CMK (cell line): ENCODE measurements at regions not wholly inside any gene's neighbourhood (a gene's known extent, or its start where the extent isn't known, plus 50 kb on each side); places are given as distances from the start of the nearest gene placed in this dataset.
A peak's percentile ranks its signal among the peaks of the same experiment; 100 is the strongest.

Source experiments
- DNase-seq: peaks from one replicate; pipeline ENCODE4 v3.0.0-alpha.2; 2010; ENCODE audit warnings: low read depth

DNA sequence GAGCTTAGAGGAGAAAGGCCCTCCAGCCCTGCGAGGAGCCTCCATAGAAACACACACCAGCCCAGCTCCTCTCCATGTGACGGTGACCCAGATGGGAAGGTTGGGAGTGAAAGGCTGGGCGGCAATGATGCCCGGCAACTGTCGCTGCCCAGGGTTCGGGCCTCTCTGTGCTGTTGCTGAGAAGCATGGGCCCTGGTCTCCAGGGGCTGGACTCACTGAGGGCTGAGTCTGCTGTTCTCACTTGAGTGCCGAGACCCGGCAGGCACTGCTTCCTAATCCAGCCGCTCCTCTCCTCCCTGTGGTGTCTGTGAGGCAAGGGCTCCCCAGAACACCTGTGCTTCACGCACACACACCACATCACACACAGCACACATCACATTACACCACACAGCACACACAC lies 493.6 kb downstream of the GADD45G start:
- DNase-seq = no peak

DNA sequence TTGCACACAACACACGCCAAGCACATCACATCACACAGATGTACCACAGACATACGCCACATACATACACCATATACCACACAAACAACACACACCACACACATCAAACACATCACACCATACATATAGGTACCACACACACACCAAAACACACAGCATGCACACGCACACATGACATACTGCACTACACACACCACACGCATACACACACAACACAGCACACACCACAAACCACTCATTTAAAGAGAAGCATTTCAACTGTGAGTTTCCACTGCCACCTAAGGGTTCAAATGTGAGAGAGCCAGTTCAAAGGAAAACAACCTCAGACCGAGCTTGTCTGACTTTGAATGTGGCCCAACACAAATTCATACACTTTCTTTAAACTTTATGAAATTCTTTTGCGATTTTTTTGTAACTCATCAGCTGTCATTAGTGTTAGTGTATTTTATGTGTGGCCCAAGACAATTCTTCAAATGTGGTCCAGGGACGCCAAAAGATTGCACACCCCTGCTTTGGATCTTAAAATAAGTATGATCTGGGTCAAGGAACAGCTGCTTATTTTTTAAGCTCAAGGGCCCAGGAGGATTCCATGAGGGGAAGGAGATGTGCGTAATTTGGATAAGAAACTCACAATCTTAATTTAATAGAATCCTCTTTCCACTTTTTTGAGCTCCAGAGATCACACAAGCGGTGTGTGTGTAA lies 494.6 kb downstream of the GADD45G start:
- no peak for DNase-seq

DNA sequence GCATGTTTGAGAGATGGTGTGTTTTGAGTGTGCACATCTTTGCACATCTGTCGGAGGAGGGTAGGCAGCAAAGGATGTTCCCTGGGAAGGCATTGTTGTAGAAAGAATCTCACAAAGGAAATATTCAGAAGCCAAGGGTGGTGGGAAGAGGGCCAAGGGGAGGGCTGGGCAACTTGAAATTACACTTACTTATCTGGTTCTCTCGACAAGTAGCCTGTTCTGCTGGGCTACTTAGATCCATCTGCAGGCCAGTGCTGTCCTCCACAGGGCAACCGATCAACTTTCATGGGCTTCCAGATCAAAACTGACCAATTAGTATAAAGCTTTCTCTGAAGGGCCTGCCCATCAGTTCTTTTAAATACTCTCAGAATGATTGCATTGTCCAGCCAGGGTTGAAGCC lies 495.2 kb downstream of the GADD45G start:
- no peak for DNase-seq

DNA sequence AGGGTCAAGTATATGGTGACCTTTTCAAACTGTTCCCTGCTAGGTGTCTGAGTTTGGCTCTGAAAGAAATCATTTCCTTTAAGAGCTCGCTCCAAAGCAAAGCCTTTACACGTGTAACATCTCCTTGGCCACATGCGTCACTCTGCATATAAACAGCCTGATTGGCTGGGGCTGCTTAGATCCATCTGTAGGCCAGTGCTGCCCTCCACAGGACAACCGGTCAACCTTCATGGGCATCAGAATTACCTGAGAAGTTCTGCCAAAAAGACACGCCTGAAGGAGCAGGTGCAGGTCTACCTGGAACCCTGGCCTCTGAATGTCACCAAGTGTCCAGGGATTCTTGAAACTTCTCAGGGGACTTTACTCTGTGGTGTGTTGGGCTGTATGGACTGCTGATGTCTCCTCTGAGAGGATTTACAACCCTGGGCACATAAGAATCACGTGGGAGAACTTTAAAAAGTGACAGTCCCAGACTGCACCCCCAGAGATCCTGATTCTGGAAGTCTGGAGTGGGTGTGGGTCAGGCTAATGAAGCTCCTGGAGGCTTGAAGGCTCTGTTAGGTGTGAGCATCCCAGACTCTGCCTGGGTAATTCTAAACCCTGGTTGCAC lies 497.6 kb downstream of the GADD45G start:
- DNase-seq = peak; percentile 8

DNA sequence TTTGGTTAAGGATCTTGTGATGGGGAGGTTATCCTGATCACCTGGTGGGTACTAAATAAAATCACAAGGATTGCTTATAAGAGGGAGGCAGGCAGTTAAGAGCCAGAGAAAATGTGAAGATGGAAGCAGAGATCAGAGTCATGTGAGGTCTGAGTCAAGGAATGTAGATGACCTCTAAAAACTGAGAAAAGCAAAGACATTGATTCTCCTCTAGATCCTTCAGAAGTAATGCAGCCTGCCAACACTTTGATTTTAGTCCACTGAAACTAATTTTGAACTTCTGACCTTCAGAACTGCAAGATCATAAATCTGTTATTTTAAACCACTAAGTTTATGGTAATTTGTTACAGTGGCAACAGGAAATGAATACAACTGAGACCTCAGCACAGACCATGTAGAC lies 499.0 kb downstream of the GADD45G start:
- no peak for DNase-seq

DNA sequence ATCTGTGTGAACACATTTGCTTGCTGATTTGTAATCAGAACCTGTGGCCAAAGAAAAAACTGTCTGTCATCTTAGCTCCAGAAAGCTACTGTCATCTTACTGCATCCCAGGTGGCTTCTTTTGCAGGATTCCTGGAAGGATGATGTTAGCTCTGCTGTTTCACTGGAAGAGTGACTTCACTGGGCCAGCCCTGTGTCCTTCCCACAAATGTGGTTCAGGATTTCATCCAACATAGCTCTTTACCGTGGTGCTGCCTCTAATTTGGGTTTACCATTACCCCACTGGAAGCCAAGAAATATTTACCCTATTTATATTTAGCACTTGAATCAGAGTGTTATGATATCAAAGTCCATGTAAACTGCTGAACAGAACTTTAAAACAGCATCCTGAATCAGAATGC lies 501.0 kb downstream of the GADD45G start:
- DNase-seq = no peak

DNA sequence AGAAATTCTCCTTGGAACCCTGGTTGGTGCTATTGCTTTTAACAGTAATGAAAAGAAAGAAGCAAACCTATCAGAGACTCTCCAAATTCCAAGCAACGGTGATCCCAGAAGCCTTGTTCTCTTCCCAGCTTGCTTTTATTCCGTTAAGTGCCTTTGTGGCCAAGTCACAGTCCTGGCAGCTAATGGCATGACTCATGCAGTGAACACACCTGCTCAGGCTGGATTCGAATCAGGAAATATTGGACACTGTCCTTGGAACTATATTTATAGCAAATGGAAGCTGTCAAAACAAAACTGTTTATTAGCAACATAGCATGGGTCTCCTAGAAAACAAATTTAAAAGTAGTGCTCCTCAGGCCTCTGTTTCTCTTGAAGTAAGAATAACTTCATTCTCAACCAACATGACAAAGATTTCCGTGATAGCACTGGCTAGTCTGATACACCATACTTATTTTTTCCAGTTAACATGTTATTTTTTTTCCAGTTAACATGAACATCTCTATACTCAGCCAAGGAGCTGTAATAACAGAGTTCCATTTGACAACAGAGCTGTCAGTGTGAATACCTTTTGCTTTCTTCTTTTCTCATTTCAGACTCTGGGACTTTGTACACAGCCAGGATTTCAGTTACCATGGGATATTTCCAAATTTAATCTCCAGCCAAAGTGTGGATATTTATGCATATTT lies 502.4 kb downstream of the GADD45G start:
- no peak for DNase-seq

DNA sequence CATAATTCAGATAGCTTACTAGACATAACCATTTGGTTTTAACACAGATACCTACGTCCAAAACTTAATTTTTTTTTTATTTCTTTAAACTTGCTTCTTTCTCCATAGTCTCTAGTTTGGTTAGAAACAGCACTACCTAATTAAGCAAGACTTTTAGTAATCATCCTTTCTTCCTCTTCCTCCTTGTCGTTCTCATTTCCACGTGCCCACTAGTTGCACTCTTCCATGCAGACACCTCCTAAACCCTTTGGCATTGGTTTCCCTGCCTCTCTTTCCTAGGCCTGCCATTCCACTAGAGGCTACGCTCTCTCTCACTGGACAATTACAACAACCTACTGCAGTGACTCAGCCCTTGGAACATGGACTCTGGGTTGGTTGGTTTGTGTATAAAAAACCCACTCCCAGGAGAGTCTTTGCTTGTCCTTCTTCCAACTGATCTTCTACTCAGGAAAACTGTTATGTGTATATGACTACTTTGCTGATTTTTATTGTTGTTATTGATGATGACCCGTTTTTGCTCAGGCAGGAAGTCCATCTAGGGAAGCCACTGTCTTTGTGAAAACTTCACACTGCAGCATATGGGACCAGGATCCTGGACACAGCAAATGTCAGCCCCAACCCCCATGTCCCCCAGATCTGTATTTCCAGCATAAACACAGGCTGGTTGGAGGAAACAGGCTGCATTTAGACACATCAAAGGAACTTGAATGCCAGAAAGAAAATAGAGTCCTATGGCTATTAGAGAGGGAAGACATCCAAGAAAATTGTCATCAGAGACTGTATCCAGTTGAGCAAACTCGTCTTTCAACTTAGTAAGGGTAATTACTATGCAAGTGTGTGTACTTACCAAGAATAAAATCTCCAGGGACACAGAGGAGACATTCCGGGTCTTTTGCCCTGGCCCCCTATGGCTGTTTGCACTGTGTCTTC lies 503.2 kb downstream of the GADD45G start:
- DNase-seq = no peak

DNA sequence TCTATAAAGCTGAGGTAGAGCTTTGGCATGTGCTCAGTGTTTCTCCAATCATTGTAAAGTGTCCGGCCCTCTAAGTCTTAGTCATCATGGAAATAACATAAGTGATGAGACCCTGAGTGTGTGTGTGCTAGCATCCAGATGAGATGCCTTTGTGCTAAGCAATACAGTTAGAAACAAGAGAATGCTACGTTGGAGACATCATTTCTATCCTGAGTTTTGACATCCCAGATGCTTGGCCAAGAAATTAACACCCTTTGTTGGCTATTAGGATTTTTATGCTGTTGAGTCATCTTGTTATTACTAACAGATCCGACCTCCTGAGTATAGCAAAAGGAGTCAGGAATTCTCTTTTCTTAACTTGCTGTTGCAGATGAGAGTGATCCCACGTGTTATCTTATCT lies 508.0 kb downstream of the GADD45G start:
- no peak for DNase-seq

DNA sequence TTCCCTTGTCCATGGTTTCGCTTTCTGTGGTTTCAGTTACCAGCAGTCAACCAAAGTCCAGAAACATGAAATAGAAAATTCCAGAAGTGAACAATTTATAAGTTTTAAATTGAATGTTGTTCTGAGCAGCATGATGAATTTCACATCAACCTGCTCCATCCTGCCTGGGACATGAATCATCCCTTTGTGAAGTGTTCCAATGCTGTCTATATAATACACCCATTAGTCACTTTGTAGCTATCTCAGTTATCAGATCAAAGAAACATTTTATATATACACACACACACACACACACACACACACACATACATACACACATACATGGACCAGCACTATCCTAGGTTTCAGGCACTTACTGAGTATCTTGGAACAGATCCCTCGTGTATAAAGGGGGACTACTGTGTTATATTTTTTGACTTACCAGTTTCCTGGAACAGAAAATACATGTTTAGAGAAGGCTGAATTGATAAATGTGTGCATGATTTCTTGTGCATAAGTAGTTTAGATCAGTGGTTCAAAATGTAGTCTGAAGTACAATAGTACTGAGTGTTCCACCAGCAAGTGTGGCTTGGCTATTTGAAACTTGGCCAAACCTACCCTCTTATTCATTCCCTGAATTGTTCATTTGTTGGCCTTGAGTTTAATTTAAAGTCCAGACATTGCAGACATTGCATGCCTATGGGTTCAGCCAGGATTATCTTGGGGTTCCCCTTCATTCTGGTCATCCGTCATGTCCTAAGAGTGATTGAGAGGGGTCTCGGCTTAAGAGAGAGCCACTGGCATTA lies 510.0 kb downstream of the GADD45G start:
- DNase-seq = no peak

DNA sequence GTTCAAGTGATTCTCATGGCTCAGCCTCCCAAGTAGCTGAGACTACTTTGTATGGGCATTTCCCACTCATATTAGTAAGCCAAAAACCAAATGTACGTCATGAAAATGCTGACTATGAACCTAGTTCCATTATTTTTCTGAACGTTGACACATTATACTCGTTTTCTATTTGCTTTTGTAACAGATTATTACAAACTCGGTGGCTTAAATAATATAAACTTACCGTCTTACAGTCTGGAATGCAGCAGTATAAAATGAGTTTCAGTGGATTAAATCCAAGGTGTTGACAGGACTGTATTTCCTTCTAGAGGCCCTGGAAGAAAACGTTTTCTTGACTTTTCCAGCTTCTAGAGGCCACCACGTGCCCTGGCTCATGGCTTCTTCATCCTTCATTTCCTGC lies 517.0 kb downstream of the GADD45G start:
- DNase-seq = no peak

DNA sequence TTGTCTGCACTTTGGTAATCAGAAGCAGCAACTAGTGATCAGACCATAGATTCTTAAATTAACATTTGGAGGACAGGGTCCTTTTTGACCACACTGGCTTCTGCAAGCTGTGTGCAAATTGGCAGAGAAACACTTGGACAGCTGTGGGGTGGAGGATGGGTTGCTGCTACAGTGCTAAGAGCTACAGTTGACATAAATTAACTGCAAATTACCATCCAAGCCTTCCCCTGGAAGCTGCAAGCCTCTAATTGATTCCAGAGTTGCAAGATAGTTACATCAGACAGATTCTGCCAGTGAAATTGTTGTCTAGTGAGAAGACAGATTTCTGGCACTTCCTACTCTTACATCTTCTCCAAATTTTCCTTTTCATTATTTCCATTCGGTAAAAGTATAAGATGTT lies 517.7 kb downstream of the DIRAS2 start:
- DNase-seq = no peak

DNA sequence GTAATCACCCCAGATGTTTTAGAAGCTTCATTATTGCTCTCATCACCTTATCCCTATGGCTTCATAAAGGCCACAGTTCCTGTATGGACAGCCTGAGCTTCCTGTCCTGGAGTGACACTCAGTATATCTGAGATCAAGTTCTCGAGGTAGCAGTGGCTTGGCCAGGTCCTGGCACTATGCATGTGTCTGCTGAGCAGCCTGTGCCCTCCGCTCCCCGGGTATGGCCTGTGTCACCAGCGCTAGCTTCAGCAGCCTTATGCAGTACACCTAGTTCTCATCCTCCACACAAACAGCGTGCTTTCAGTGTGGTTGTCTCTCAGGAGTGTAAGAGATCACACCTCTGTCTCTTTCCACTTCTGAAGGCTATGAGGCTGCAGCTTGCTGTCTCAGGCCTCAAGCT lies 514.7 kb downstream of the DIRAS2 start:
- DNase-seq = no peak

DNA sequence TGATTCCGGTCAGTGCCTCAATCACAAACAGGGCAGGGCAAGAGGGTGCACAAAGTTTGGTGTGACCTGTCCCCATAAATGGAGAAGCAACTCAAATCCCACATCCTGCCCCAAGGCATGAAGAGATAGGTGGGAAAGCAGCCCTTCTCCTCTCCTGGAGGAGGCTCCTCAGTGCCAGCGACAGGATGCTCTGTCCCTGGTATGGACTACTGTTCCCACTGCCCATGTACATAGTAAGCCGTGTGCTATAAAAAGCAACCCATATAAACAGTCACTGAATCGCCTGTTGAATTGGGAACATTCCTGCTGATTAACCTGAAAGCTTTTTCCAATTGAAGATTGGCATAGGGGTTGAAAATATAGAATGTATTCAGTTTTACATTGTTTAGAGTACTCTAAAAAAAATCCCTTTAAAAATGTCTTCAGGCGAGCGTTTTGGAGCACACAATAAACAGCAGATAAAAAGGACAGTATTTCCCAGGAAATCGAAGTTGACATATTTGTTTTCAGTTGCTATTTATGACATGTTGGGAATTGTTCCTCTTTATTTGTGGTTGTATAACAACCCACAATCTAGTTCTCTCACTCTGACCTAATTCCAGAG lies 513.9 kb downstream of the DIRAS2 start:
- DNase-seq = no peak

DNA sequence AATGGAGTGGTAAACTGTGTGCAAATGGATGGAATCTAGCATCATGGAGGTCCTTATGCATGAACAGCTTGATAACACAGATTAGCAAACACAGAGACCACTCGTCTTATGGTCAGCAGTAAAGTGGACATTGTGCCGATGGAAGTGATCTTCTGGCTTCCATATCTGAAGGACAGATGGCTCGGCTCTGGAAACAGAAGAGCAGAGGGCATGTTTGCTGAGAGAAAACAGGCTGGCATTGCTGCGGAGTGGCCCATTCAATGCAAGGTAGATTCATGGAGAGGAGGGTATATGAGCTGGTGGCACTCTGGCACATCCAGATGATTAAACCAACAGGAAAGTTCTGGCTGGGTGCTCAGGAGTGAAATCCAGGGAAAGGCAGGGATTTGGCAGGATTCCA lies 513.2 kb downstream of the DIRAS2 start:
- no peak for DNase-seq

DNA sequence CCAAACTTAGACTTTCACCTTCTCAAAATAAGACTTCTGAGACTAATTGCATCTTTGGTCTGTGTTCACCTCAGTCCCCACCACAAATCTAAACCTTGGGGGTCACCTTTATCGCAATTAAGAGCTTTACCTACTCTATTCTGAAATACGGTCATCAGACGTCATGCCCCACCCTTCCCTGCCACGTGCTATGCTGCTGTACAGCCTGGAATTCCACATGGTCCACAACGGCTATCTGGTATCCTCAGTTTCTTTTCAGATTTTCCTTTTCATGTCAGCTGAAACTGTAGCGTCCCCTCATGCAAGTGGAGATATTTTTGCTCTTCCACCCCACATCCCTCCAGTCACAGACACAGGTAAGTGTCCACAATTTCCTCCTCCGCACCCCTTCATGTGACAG lies 511.1 kb downstream of the DIRAS2 start:
- no peak for DNase-seq

DNA sequence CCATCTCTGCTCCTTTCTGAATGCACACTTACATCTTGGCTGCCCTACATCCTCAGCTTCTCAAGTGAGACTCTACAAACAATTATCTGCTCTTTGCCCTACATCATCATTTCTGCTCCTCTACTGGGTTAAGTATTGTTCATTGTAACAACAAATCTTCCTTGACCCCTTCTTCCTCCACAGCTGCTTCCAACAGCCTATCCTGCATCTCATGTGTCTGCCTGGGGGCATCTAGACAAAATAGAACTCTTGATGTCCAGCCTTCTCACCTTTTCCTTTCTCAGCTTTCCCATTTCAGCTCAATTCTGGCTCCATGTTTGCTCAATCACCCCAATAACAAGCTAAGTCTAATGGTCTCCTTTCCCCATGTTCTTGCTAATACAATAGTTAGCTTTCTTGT lies 509.8 kb downstream of the DIRAS2 start:
- DNase-seq = no peak

DNA sequence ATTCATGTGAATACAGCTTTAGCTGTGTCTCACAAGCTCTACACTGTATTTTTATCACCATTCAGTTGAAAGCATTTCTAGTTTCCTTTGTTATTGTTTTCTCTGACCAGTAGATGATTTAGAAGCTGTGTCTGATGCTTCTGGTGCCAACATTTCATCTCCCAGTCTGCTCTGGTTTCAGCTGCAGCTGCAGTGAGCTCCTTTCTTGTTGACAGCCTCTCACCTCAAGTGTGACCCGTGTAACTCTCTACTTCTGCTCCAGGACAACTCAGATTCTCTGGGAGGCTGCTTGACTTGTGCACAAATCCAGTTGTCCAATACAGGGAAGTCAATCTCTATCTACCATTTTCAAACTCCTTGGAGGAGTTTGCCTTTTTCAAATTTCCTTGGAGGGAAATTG lies 504.8 kb downstream of the DIRAS2 start:
- no peak for DNase-seq

DNA sequence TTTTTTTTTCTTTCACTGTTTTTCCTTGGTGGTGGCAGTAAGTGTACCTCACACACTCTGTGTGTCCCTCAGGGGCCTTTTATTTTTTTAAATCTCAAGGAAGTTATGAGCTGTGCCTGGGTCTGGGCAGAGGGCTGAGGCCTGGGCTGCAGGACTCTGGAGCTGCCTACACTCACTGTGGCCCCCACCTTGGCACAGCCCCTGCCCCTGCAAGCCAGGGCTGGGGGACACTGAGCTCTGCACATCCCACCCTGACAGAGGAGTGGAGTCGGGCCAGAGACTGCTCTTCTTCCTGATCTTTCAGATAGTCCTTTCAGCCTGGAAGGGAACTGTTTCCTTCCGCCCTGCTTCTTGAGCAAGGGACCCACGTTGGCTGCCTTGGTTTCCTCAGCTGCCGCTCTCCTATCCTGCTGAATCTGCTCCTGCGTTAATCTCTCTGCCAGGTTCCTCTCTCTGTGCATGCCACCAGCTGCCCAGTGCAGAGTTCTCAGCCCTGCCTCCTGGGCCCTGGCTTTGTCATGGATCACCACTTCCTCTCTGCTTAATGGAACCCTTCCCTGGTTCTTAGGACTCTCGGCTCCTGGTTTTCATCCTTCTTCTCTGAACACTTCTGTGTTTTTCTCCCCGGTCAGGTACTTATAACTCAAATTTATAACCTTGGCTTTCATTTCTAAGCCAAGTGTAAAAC lies 502.3 kb downstream of the DIRAS2 start:
- DNase-seq = no peak

DNA sequence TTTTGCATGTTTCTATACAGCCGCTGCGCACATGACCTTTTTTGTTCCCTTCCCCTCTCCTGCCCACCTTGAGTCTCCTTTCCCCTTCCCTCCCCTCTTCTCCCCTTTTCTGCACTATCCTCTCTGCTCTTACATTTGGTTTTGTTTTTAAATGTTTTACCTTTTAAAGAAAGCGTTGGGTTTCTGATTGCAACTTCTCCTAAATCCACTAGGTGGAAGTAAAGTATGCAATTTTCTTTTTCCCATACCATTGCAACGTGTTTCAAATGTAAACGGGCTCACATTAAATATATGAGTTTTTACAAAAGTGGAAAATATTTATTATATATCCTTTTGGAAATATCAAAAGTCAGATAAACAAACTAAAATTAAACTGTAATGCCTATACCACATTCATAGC lies 500.9 kb downstream of the DIRAS2 start:
- DNase-seq = no peak

DNA sequence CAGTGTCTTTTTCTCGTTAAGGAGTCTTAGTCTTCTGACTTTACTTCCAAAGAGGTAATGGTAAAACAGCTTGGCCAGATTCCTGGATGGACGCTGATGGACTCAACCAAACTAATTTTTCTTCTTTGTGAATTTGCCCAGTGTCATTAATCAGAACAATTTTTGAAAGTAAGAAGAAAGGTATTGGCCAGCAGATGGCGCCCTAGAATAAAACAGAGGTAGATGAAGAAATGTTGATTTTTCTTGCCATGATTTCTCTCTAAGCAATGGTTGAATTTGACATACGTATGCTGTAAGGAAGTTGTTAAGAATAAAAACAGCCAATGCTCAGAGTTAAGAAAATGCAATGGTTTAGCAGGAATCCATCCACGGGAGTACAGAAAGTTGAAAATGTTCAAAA lies 500.0 kb downstream of the DIRAS2 start:
- DNase-seq = no peak
